Left lobe of liver (tissue), 2 donors: ENCODE measurements at regions not wholly inside any gene's neighbourhood (a gene's known extent, or its start where the extent isn't known, plus 50 kb on each side); places are given as distances from the start of the nearest gene placed in this dataset.

Source experiments
- ATAC-seq: fragments of 200-7000 bp; cut with Tn5 transposase; one replicate; pipeline ENCODE4 v1.9.1; 2020; ENCODE audit warnings: mild to moderate bottlenecking, moderate library complexity
- DNase-seq: peaks from one replicate; pipeline ENCODE4 v3.0.0-alpha.2; 2020; ENCODE audit warnings: low spot score
- donor health status: DM: no; HTN: no; CAD: no; lungs with moderate emphysema.
- donor health status: DM: no; HTN: yes; CAD: no.

DNA sequence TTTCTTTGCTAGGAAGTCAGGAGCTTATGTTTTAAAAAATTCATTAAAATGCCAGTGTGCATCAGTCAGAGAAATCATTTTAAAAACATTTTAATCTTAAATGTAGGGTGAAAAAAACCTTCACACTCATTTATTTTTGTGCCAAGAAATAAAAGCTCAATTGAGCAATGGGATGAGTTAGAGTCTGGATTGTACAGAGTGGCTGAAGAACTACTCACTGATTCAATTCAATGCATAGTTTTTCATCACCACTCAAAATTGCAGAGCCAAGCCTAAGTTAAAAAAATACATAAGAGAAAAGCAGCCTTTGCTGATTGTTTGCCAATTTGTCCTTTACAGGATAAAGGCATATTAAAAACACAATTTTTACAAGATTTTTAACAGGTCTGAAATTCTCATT lies 168.2 kb upstream of the DMRTA1 start:
- ATAC-seq, result no peak
- no peak for DNase-seq

DNA sequence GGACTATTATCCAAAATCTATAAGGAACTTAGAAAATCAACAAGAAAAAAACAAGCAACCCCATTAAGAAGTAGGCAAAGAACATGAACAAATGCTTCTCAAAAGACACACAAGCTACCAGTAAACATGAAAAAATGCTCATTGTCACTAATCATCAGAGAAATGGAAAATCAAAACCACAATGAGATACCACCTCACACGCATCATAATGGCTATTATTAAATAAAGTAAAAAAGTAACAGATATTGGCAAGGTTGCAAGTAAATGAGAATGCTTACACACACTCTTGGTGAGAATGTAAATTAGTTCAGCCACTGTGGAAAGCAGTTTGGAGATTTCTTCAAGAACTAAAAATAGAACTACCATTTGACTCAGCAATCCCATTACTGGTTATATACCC lies 167.0 kb upstream of the DMRTA1 start:
- DNase-seq (no peak), ATAC-seq (no peak)

DNA sequence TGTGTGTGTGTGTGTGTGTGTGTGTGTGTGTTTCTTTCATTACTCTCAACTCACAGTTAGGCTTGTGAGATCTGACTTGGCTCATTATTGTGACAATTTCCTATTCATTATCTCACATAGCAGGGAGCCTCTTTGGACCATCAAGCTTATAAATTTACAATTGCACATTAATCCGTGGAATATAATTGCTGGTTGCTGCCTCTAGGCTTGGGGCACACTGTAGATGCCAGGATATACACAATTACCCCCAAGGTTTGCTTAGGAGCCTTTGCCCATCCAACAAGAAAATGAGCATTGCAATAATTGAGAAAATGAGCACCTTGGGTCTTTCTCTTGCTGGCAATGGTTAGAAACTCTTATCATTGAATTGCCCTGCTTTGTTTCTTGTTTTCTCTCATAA lies 161.6 kb upstream of the DMRTA1 start:
- ATAC-seq (no peak), DNase-seq (no peak)

DNA sequence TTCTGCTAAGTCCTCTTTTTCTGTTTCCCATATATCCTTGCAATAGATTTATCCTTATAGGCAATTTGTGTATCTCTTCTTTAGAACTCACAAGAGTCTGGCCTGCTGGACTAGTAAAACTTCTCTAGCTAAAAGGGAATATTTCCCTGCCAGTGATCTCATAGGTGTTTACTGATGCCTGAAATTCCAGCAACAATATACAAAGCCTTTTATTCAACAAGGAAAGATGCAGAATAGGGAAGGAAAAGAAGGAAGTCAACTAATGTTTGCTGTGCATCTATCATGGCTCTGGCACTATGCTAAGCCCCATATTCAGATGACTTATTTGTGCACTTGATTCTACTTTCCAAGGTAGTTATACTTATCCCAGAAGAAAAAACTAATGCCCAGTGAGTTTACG lies 160.0 kb upstream of the DMRTA1 start:
- ATAC-seq (no peak), DNase-seq (no peak)

DNA sequence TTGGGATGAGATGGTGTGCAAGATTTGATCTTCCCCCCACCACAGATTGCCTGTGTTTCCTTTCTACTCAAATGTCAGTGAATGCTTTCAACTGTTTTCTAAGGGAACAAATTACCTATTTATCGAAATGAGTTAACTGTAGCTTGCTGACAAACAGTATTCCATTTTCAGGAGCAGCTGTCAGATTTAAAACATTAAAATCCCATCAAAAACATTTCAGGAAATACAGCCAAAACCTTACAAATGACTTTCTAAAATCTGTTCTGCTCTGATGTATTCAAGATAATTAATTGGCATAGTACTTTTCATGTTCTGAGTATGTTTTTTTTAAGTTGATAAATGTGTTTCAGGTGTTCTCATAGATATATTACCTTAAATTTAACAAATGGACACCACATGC lies 158.0 kb upstream of the DMRTA1 start:
- ATAC-seq (no peak), DNase-seq (no peak)

DNA sequence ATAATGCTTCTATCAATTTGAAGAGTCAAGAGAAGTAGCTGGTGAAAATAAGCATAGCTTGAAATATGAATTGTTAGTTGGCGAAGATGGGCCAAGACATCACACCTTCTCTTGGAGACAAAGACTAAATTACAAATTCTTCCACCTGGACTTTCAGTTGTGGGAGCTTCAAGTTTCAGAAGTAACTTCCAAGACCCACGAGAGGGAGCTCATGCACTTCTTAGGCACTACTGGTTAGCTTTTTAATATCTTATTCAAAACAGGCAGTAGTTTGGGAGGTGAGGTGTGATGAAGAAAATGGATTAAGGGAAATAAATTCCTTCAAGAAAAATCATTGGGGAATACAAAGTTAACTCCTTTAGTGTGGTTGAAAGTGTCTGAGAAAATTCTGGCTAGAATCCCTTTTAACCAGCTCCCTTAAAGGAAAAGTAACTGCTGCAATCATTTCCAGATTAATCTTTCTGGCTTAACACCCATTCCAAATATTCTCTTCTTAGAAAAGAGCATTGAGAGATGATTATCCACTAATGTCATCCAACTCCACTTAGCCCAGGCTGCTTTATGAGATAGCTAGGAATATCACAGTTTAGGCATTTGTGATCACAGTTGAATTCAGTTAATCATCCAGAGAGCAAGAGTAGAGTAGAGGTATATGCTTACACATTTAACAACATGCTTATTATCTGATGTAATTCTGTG lies 139.5 kb upstream of the DMRTA1 start:
- ATAC-seq, result peak; percentile 92
- DNase-seq, result no peak

DNA sequence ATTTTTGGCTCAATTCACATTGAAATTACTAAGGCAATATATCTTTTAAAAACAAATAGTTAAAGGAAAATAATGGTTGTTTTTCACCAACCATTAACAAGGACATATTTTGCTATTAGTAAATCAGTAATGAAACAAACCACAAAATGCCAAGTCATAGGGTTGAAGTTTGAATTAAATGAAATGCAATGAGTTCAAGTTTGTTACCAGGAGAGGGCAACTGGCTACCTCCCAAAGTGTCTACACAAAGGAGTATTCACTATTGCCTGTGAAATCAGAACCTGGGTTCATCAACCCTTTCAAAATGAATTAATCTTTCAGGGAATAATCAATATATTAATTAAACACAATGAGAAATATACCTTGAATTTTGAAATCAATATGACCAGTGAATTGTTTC lies 138.4 kb upstream of the DMRTA1 start:
- ATAC-seq (peak; percentile 83), DNase-seq (peak; percentile 53)

DNA sequence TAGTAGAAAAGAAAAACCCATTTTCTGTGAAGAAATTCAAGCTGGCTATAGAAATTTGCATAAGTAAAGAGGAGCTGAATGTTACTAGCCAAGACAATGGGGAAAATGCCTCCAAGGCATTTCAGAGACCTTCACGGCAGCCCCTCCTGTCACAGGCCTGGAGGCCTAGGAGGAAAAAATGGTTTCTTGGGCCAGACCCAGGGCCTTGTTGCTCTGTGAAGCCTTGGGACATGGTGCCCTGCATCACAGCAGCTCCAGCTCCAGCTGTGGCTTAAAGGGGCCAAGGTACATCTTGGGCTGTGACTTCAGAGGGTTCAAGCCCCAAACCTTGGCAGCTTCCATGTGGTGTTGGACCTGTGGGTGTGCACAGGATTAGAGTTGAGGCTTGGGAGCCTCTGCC lies 130.0 kb upstream of the DMRTA1 start:
- DNase-seq (no peak), ATAC-seq (no peak)

DNA sequence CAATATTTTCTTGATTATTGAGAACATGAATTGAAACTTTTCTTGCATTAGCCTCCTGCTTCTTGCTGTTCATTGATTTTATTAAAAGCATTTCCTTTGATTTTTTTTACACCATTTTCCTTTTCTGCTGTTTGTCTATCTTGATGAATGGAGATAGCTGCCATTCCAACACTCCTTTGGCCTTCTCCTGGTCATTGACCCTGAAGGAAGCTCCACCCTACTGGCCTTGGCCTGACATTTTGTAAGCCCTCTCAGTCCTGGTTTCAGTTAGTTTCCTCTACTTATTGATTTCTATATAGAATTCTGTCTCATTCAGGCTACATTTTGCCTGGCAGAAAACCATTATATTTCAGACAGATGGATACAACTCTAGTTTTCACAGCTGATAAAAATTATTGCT lies 115.1 kb upstream of the DMRTA1 start:
- DNase-seq, result no peak
- no peak for ATAC-seq

DNA sequence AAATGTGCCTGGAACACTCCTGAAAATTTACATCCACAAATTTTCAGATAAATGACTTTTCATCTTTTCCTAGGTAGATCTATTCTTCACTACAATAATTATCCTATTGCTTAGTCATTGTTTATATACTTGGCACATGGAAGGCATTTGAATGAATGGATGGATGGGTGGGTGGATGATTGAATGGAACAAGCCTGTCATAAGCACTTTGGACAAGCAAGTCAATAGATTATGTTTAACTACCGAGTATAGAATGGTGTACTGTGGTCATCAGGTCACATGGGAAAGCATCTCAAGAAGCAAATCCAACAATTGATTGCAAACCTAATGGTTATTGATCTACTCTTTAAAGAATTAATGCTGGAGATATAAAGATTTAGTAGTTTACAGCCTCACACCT lies 114.4 kb upstream of the DMRTA1 start:
- ATAC-seq, result no peak
- DNase-seq, result no peak

DNA sequence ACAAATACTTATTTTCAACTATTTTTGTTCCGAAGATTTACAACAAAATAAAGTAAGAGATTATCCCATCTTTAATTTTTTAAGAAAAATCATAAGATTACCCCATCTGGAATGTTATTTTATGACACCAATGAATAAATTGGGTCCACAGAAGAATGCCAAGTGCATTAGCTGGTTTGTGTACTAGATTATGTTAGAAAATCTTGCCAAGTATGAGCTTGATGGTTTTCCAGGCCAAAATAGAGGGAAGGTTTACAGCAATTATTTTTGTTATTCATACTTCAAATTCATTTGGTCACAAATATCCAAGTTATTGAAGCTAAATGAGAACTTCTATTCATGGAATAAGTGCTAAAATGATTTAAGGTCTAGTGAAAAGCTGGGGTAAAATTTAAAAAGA lies 109.4 kb upstream of the DMRTA1 start:
- ATAC-seq (no peak), DNase-seq (no peak)

DNA sequence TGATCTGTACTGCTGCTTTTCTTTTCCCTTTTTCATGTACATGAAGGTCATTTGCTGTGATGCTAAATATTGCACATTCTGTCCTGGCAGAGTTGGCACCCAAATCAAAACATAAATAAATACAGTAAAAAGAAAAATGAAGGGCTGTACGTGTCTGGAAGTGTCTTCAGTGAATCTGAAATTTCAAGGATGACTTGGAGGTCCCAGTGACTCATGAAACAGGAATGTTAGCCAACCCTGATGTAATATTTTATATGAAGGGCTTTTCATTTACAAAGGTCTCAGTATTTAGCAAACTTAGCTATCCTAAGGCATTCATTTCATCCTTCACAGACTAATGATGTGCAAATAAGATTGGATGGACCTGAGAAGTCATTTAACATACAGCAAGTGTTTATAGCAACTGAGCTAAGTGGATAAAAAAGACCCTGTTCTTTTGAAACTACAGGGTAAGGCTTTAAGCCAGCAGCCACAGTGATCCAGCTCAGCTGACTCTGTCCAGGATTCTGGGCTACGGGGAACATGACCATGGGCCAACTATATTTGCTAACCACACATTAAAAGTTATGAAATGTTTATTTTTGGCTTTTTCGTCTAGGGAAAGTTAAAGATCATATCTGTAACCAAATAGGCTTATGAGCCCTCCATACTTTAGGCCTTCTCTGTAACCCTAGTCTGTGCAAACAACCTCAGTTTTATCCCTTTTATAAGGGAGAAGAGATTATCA lies 104.0 kb upstream of the DMRTA1 start:
- DNase-seq (no peak), ATAC-seq (peak; percentile 93)

DNA sequence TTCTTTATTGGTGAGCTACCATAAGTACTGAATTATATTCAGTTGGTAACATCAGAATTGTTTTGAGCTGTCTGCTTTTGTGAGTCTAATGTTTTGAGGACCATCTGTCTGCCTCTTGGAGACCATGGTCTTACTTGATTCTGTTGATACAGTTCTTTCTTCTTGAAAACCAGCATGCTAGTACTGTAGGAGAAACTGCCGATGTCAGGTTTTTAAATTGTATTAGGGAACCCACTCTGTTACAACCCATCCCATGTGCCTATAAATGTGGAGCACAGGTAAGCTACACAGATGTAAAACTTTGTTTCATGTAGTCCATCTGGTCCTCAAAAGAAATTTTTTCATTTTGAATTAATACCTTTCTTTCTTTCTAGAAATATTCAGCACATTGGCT lies 103.4 kb upstream of the DMRTA1 start:
- DNase-seq, result no peak
- no peak for ATAC-seq

DNA sequence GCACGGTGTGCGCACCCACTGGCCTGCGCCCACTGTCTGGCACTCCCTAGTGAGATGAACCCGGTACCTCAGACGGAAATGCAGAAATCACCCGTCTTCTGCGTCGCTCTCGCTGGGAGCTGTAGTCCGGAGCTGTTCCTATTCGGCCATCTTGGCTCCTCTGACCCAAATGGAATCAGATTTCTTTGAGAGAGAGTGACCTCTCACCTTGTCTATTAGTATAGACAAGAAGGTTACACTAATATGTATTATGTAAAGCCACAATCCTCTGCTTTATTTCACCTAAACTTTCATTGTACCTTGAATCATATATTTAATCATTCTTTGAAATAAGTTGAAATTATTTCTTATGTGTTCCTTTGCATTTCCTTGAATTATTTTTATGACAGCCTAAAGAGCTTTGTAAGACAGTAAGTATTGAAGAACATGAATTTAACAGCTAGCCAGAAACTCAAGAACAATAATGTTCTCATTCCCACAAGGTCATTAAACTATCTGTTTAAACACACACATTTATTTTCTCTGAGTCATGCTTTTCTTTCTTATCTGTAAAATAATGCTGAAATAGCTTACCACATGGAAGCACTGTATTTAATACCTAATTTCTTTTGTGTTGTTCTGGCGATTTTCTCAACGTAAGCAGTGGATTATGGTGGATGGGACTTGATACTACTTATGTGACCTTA lies 91.8 kb upstream of the DMRTA1 start:
- DNase-seq (no peak), ATAC-seq (no peak)

DNA sequence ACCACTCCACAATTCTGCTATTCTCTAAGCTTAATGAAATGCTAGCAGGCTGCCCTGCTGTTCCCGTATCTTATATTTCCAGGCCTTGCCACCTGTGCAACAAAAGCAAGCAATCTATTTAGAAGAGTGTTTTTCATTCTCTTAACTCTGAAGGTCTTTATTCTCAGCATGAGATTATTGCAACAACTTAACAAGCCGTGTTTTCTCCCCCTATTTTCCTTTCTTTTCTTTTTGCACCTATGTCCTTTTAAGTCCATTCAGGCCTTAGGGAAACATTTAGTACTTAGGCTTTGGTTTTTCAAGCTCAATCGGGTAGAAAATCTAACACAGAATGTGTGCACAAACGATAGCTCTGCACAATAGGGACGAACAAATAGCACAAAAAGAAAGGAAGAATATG lies 89.6 kb upstream of the DMRTA1 start:
- ATAC-seq (no peak), DNase-seq (no peak)

DNA sequence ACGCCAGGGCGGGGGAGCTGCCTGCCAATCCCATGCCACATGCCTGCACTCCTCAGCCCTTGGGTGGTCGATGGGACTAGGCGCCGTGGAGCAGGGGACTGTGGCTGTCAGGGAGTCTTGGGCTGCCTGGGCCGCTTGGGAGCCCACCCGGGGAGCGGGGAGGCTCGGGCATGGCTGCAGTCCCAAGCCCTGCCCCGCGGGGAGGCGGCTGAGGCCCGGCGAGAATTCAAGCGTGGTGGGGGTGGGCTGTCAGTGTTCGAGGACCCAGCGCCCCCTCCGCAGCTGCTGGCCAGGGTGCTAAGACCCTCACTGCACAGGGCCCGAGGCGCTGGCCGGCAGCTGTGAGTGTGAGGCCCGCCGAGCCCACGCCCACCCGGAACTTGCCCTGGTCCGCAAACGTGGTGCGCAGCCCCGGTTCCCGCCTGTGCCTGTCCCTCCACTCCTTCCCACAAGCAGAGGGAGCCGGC lies 83.2 kb upstream of the DMRTA1 start:
- ATAC-seq, result no peak
- DNase-seq, result no peak

DNA sequence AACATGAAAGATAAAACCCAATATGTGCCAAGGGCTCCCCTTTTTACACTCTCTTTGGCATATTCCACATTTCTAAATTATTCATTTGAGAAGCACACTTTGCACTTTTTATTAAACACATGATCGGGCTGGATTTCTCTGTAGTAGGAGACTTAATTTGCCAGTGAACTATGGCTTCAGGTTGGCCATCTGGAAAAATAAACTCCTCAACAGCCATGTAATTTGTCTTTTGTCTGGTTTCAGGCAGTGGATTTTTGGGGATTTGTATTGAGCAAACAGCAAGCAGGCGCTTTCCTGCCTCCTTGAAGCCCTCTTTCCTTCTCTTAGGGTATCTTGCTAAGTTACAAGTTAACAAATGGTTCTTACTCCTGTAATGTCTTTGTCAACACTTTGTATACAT lies 73.0 kb upstream of the DMRTA1 start:
- no peak for ATAC-seq
- no peak for DNase-seq

DNA sequence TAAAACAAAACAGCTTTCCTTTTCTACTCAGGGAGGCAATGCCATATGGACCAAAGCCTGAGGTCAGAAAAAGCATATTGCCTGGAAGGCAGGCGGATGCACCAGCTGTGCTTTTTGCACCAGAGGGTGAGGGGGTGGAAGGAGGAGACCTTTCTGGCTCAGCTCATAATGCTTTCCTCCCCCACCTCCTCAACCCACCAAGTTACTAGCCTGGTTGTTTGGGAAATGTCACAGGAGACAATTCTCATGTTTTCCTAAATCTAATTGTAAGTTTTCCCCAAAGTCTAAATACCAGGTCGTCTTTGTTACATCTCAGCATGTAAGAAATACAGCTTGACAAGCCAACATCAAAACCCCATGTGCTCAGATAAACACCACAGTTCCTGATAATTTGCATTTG lies 72.6 kb upstream of the DMRTA1 start:
- DNase-seq, result no peak
- no peak for ATAC-seq

DNA sequence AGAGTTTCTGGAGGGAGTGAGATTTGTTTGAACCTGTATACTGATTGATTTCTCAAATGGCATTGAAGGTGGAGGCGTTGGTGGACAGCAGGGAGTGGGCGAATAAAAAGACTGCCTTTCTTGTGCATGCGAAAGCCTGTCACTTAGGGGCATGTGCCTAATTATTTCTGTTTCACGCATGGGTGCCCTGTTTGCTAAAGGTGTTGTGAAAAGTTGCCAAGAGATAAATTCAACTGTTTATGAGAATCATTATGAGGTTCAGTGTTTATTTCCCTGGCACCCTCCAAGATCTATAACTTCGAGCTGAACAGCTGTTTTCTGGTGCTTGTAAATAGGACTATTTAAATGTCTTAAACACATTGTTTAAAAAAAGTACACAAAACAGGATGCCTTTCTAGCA lies 67.4 kb upstream of the DMRTA1 start:
- no peak for ATAC-seq
- DNase-seq, result no peak

DNA sequence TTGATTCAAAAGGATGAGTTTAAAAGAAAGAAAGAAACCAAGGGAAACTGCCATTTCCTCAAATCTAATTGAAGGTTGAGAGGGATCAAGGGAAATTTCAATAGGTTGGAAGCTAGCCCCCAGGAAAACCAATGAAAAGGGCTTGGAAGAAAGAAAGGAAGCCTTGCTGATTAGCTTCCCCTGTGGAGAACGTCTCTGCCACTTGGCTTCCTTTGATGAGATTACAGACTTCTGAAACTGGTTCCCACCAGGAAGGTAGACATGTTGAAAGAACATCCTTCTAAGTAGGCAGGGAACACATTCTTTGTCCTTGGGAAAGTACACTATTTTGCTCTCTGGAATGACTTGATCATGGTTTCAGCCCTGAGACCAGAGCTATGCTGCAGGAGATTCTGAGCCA lies 65.5 kb upstream of the DMRTA1 start:
- ATAC-seq (no peak), DNase-seq (no peak)

DNA sequence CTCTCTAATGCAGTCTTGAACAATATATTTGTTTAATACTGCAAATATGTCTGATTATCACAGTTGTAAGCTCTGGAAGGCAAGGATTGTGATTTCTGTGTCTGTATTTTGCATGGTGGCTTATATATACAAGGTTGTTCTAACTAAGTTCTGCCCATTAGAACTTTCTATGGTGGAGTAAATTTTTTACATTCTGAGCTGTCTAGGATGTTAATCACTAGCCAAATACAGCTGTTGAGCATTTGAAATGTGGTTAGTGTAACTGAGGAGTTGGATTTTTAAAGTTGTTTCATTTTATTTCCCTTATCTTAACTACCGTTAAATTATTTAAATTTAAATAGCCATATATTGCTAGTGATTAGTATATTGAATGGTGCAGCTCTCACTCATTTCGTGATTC lies 64.3 kb upstream of the DMRTA1 start:
- ATAC-seq (no peak), DNase-seq (no peak)

DNA sequence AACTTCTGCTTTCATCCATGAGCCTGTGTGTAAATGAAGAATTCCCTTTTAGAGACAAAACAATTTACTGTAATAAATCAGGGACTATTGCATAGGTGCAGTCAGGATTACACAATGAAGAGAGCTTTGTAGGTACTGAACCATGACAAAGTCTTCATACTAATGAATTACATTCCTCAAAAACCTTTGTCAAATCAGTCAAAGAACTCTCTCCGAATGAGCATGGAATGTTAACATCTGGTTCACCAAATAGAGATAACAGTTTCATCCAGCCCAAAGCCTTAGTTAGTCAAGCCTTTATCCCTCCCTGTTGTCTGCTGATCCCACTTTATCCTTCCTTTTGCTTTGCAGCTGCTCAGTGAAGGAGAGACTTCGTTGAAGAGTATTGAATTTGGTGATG lies 62.9 kb upstream of the DMRTA1 start:
- DNase-seq (no peak), ATAC-seq (no peak)
